ENCODE measurements at regions not wholly inside any gene's neighbourhood (a gene's known extent, or its start where the extent isn't known, plus 50 kb on each side); places are given as distances from the start of the nearest gene placed in this dataset.

GRCh38 chr12:75809746-75810145 lies 221.8 kb downstream of the PHLDA1 start (continued):
- no peak for TF ChIP-seq TCF12 (IDR thresholded peaks at IDR 0.05)
- no peak for TF ChIP-seq SIN3A (IDR thresholded peaks at IDR 0.05; ENCODE audit: borderline replicate concordance, low read depth, low read length)
- TF ChIP-seq YY1 (IDR thresholded peaks at IDR 0.05; ENCODE audit: low read depth): no peak
- TF ChIP-seq FOXM1 (IDR thresholded peaks at IDR 0.05; ENCODE audit: low read depth): no peak
- TF ChIP-seq RCOR1 (IDR thresholded peaks at IDR 0.05; ENCODE audit: low read length): no peak
- no peak for TF ChIP-seq RXRA (IDR thresholded peaks at IDR 0.05; ENCODE audit: borderline replicate concordance, low read depth)

- TF ChIP-seq TAF1 (IDR thresholded peaks at IDR 0.05; ENCODE audit: borderline replicate concordance, low read depth, low read length): no peak
- no peak for TF ChIP-seq RFX5 (IDR thresholded peaks at IDR 0.05; ENCODE audit: low read length)
- no peak for TF ChIP-seq MAX (IDR thresholded peaks at IDR 0.05; ENCODE audit: low read depth)
- TF ChIP-seq RCOR1 (IDR thresholded peaks at IDR 0.05; ENCODE audit: low read length): no peak
- no peak for TF ChIP-seq EP300 (IDR thresholded peaks at IDR 0.05; ENCODE audit: borderline replicate concordance in 1 of 2, low read depth in 1 of 2, low read length in 1 of 2)
- no peak for TF ChIP-seq NFIC (IDR thresholded peaks at IDR 0.05; ENCODE audit: borderline replicate concordance)
- TF ChIP-seq RXRA (IDR thresholded peaks at IDR 0.05; ENCODE audit: borderline replicate concordance, low read depth): no peak
- TF ChIP-seq USF1 (IDR thresholded peaks at IDR 0.05; ENCODE audit: borderline replicate concordance, low read depth): no peak
- no peak for TF ChIP-seq CHD2 (IDR thresholded peaks at IDR 0.05; ENCODE audit: low read length, partially characterized antibody)
- TF ChIP-seq SIN3A (IDR thresholded peaks at IDR 0.05; ENCODE audit: borderline replicate concordance, low read depth, low read length): no peak
- TF ChIP-seq IRF3 (IDR thresholded peaks at IDR 0.05; ENCODE audit: low read depth, low read length): no peak
- TF ChIP-seq SMC3 (IDR thresholded peaks at IDR 0.05; ENCODE audit: low read depth, low read length): no peak
- TF ChIP-seq YY1 (IDR thresholded peaks at IDR 0.05; ENCODE audit: low read depth): no peak
- TF ChIP-seq CTCF (IDR thresholded peaks at IDR 0.05): no peak
- TF ChIP-seq MXI1 (IDR thresholded peaks at IDR 0.05; ENCODE audit: low read depth, low read length): no peak
- no peak for TF ChIP-seq TEAD4 (IDR thresholded peaks at IDR 0.05; ENCODE audit: borderline replicate concordance, insufficient read depth)
- TF ChIP-seq FOXJ3 (CRISPR knock-in tag; IDR thresholded peaks at IDR 0.05): no peak
- H3K4me1 ChIP-seq (ENCODE audit: control insufficient read depth in 1 of 2, insufficient read depth in 2 of 2, low read depth in 1 of 2, low read length in 1 of 2): peaks cover 3 to 5% of the 10 kb centered on the region in 2 experiments
- no peaks in the 10 kb centered on the region for H3K79me2 ChIP-seq (ENCODE audit: insufficient read depth)
- ChIA-PET CTCF (no interaction called here), POLR2A (no interaction called here)
- no peak overlapping the region for H3K4me3 ChIP-seq (ENCODE audit: low read depth in 2 of 2, low read length in 1 of 2)
- no peaks in the 10 kb centered on the region for H3K36me3 ChIP-seq (replicated peaks in 1 of 2; ENCODE audit: control insufficient read depth in 1 of 2, insufficient read depth in 2 of 2, low read length in 1 of 2)
- no peak overlapping the region for H3K27ac ChIP-seq (ENCODE audit: low read depth in 2 of 2, low read length in 1 of 2)
- WGBS (ENCODE audit: low lambda C conversion rate): 95% methylated on average over 1 of the region's 1 CpG
- H3K27me3 ChIP-seq (ENCODE audit: insufficient read depth): no peaks in the 10 kb centered on the region
- H3F3A ChIP-seq (replicated peaks; ENCODE audit: insufficient read depth): peaks cover 6% of the 10 kb centered on the region
- no peaks in the 10 kb centered on the region for H3K9me2 ChIP-seq
- H2AFZ ChIP-seq (ENCODE audit: low read depth): no peak overlapping the region
- no peaks in the 10 kb centered on the region for H4K20me1 ChIP-seq (ENCODE audit: insufficient read depth)
- H3K9ac ChIP-seq: no peak overlapping the region
- DNase-seq: no peak
- H3K9me3 ChIP-seq: no peaks in the 10 kb centered on the region
- H3K4me2 ChIP-seq: no peak overlapping the region
Observed at GRCh38 chr12:75807494-75807893, 224.1 kb downstream of the PHLDA1 start.
